GM12872 (cell line): ENCODE measurements at regions not wholly inside any gene's neighbourhood (a gene's known extent, or its start where the extent isn't known, plus 50 kb on each side); places are given as distances from the start of the nearest gene placed in this dataset.

ENCODE experiments used
- CTCF ChIP-seq: IDR thresholded peaks from 3 replicates; pipeline ENCODE4 v1.5.1; 2011; ENCODE audit warnings: low read depth, mild to moderate bottlenecking, low read length, moderate library complexity; ENCODE audit not compliant: insufficient read depth

GRCh38 chr12:124726596-124727263, 136.9 kb downstream of the SCARB1 start:
- no peak for TF ChIP-seq CTCF

GRCh38 chr12:124725597-124726237, 137.9 kb downstream of the SCARB1 start:
- TF ChIP-seq CTCF: no peak

- no peak for TF ChIP-seq CTCF
Measured at GRCh38 chr12:124725099-124725498, 138.6 kb downstream of the SCARB1 start.

GRCh38 chr12:124722878-124723277, 140.8 kb downstream of the SCARB1 start:
- no peak for TF ChIP-seq CTCF

GRCh38 chr12:124721501-124722162, 142.0 kb downstream of the SCARB1 start:
- no peak for TF ChIP-seq CTCF

GRCh38 chr12:124720681-124721500, 142.8 kb downstream of the SCARB1 start:
- TF ChIP-seq CTCF: no peak
